Fibroblast of mammary gland (primary cell): ENCODE measurements at regions not wholly inside any gene's neighbourhood (a gene's known extent, or its start where the extent isn't known, plus 50 kb on each side); places are given as distances from the start of the nearest gene placed in this dataset.

Experiments used
- DNase-seq: peaks from one replicate; pipeline ENCODE4 v3.0.0-alpha.2; 2010; ENCODE audit warnings: low read depth
- H3K4me3 ChIP-seq: 2 replicates; pipeline ENCODE4 v1.5.1; 2011; ENCODE audit warnings: low read depth, mild to moderate bottlenecking, low read length, moderate library complexity; ENCODE audit not compliant: control insufficient read depth
- CTCF ChIP-seq: conservative IDR thresholded peaks from 2 replicates; pipeline ENCODE4 v1.5.1; 2011; ENCODE audit warnings: low read depth, low read length, inconsistent platforms; ENCODE audit not compliant: control insufficient read depth, insufficient read depth

GRCh38 chr6:5904532-5904931, 102.2 kb downstream of the NRN1 start:
- no peak for TF ChIP-seq CTCF
- DNase-seq = no peak

GRCh38 chr6:5899216-5900045, 107.3 kb downstream of the NRN1 start:
- no peak for TF ChIP-seq CTCF
- H3K4me3 ChIP-seq = no peak overlapping the region
- DNase-seq = no peak

More at GRCh38 chr6:5904532-5904931, 102.2 kb downstream of the NRN1 start:
- no peak overlapping the region for H3K4me3 ChIP-seq

GRCh38 chr6:5898563-5898962, 108.2 kb downstream of the NRN1 start:
- TF ChIP-seq CTCF = no peak

GRCh38 chr6:5898102-5898501, 108.6 kb downstream of the NRN1 start:
- no peak for DNase-seq
- no peak for TF ChIP-seq CTCF
- H3K4me3 ChIP-seq = no peak overlapping the region

More at GRCh38 chr6:5898563-5898962, 108.2 kb downstream of the NRN1 start:
- H3K4me3 ChIP-seq = no peak overlapping the region
- no peak for DNase-seq

- no peak overlapping the region for H3K4me3 ChIP-seq
- TF ChIP-seq CTCF = no peak
- DNase-seq = no peak
These were observed 110.1 kb downstream of the NRN1 start for GRCh38 chr6:5896476-5897200.

- TF ChIP-seq CTCF = no peak
- DNase-seq = no peak
- H3K4me3 ChIP-seq = no peak overlapping the region
These were observed 112.4 kb downstream of the NRN1 start for GRCh38 chr6:5894357-5894756.
